ENCODE measurements at regions not wholly inside any gene's neighbourhood (a gene's known extent, or its start where the extent isn't known, plus 50 kb on each side); places are given as distances from the start of the nearest gene placed in this dataset.

- Histone ChIP-seq H3K9me3 (no peaks in the 10 kb centered on the region), H3K4me1 (no peaks in the 10 kb centered on the region), H3K27ac (no peak overlapping the region), H3K4me2 (no peak overlapping the region), H3K4me3 (no peak overlapping the region)
- WGBS (ENCODE audit: missing lambda C conversion rate): 5% methylated on average over 1 of the region's 1 CpG
- CTCF ChIA-PET: no interaction called here
- POLR2A ChIA-PET: no interaction called here
- no peak for ATAC-seq
- no peak for FAIRE-seq
- no peak for DNase-seq (ENCODE audit: low read depth in 1 of 2, low spot score in 1 of 2)
- TF ChIP-seq REST (IDR thresholded peaks at IDR 0.05) (no peak), RAD21 (conservative IDR thresholded peaks at IDR 0.05 in 1 of 2, IDR thresholded peaks at IDR 0.05 in 1 of 2) (no peak), MAFK (IDR thresholded peaks at IDR 0.05; ENCODE audit: partially characterized antibody) (no peak), HMGXB4 (CRISPR knock-in tag; IDR thresholded peaks at IDR 0.05; ENCODE audit: borderline replicate concordance) (no peak), CBX8 (IDR thresholded peaks at IDR 0.05) (no peak), TP53 (CRISPR knock-in tag; IDR thresholded peaks at IDR 0.05) (no peak), HOXB13 (CRISPR knock-in tag; IDR thresholded peaks at IDR 0.05; ENCODE audit: low read depth) (no peak), CHD4 (IDR thresholded peaks at IDR 0.05; ENCODE audit: borderline replicate concordance) (no peak), EP300 (IDR thresholded peaks at IDR 0.05) (no peak), FOSB (CRISPR knock-in tag; IDR thresholded peaks at IDR 0.05) (no peak), CBX2 (IDR thresholded peaks at IDR 0.05; ENCODE audit: borderline replicate concordance, low read depth) (no peak), ZFP36 (IDR thresholded peaks at IDR 0.05; ENCODE audit: borderline replicate concordance, partially characterized antibody) (no peak), PHF8 (IDR thresholded peaks at IDR 0.05; ENCODE audit: borderline replicate concordance, low read depth) (no peak), RFX5 (IDR thresholded peaks at IDR 0.05) (no peak), PBX3 (IDR thresholded peaks at IDR 0.05) (no peak), HOXA7 (CRISPR knock-in tag; IDR thresholded peaks at IDR 0.05) (no peak)
These were observed 474.4 kb downstream of the SH2D1A start for GRCh38 chrX:124820738-124821137.

GRCh38 chrX:124827258-124827845, 481.0 kb downstream of the SH2D1A start:
- TF ChIP-seq BHLHE40 (IDR thresholded peaks at IDR 0.05; ENCODE audit: low read depth, low read length) (no peak), CEBPB (IDR thresholded peaks at IDR 0.05) (no peak), HMGXB4 (CRISPR knock-in tag; IDR thresholded peaks at IDR 0.05; ENCODE audit: borderline replicate concordance) (no peak), SMC3 (IDR thresholded peaks at IDR 0.05) (no peak), HOXB5 (CRISPR knock-in tag; IDR thresholded peaks at IDR 0.05) (no peak), POLR2AphosphoS2 (conservative IDR thresholded peaks at IDR 0.05; ENCODE audit: low read length) (no peak), ZNF302 (CRISPR knock-in tag; IDR thresholded peaks at IDR 0.05) (no peak), BCL3 (IDR thresholded peaks at IDR 0.05) (no peak), TP53 (CRISPR knock-in tag; IDR thresholded peaks at IDR 0.05) (no peak), MAX (IDR thresholded peaks at IDR 0.05) (no peak)
- no peaks in the 10 kb centered on the region for H3K4me1 ChIP-seq
- no peak overlapping the region for H3K4me2 ChIP-seq
- H3K27ac ChIP-seq: no peak overlapping the region
- FAIRE-seq (no peak), DNase-seq (ENCODE audit: low read depth in 1 of 2, low spot score in 1 of 2) (no peak), ATAC-seq (no peak)
- ChIA-PET CTCF (no interaction called here), POLR2A (no interaction called here)
- no peaks in the 10 kb centered on the region for H3K9me3 ChIP-seq
- no peak overlapping the region for H3K4me3 ChIP-seq
- WGBS (ENCODE audit: missing lambda C conversion rate): 40% methylated on average over 6 of the region's 6 CpGs

All from A549 (cell line).